MM.1S (cell line): ENCODE measurements at regions not wholly inside any gene's neighbourhood (a gene's known extent, or its start where the extent isn't known, plus 50 kb on each side); places are given as distances from the start of the nearest gene placed in this dataset.

Experiments used
- CTCF ChIP-seq: fragments of 300-600 bp; sonication (generic); IDR thresholded peaks from 2 replicates; pipeline ENCODE4 v1.5.1; 2016; ENCODE audit warnings: antibody characterized with exemption, low read length, mixed read lengths
- EZH2 ChIP-seq: fragments of 300-600 bp; sonication (generic); optimal IDR thresholded peaks from 2 replicates; pipeline ENCODE3; 2017; ENCODE audit warnings: low read depth, mild to moderate bottlenecking, antibody characterized with exemption, low read length, mixed read lengths
- EZH2phosphoT487 ChIP-seq: fragments of 300-600 bp; sonication (generic); IDR thresholded peaks from 2 replicates; pipeline ENCODE4 v1.6.1; 2018; ENCODE audit warnings: antibody characterized with exemption, low read length

- TF ChIP-seq CTCF = no peak
- TF ChIP-seq EZH2phosphoT487 = no peak
- TF ChIP-seq EZH2 = no peak
These were observed 236.1 kb upstream of the DDHD1 start for GRCh38 chr14:53389202-53389601.
